GM13976 (cell line): ENCODE measurements at regions not wholly inside any gene's neighbourhood (a gene's known extent, or its start where the extent isn't known, plus 50 kb on each side); places are given as distances from the start of the nearest gene placed in this dataset.

Source experiments
- DNase-seq: peaks from one replicate; pipeline ENCODE4 v3.0.0; 2012; ENCODE audit warnings: low spot score
- in situ Hi-C: fragments of 300-500 bp; cut with MboI; formaldehyde crosslinking; loops from one replicate; pipeline ENCODE4 v1.12.0; 2022; ENCODE audit warnings: low sequenced_read_pairs, mixed read lengths, inconsistent platforms; ENCODE audit not compliant: unreplicated experiment
- TF ChIP-seq, protein P1 (sequence below): IDR thresholded peaks from 2 replicates; pipeline ENCODE4 v1.5.1; 2012; ENCODE audit warnings: borderline replicate concordance, mild to moderate bottlenecking; ENCODE audit not compliant: insufficient read depth; ENCODE audit errors: extremely low read depth, missing control alignments, control extremely low read depth

DNA sequence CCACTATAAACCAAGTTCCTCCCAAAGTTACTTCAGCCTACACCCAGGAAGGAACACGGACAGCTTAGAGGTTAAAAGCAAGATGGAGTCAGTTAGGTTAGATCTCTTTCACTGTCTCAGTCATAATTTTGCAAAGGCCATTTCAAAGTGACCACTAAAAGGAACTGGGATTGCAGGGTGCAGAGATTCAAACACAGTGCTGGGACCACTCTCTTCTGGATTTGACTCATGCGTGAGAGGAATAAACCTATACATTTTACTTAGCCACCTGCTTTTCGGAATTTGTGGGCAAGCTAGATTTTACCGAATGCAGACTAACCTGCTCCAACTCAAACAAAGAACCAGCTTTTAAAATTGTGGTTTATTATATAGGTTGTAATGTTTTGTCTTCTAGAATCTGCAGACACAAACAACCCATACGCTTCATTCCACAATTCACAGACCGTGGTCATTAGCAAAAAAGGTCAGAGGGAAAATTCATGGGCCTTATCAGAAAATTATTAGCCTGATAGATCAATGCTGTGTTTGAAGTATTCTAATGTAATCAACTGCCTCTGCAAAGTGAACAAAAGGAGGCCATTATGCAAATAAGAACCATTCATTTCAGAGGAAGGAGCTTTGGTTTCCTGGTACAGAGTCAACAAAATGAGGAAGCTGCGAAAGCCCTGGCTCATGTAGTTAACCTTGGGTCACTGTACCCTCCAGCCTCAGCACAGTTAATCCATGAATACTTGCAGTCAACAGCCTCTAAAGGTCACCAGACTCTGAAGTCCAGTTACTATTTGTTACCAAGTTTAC is 342.7 kb upstream of the KLF6 start:
- in situ Hi-C loops: no loop called here
- no peak for DNase-seq
- TF ChIP-seq, protein P1, sequence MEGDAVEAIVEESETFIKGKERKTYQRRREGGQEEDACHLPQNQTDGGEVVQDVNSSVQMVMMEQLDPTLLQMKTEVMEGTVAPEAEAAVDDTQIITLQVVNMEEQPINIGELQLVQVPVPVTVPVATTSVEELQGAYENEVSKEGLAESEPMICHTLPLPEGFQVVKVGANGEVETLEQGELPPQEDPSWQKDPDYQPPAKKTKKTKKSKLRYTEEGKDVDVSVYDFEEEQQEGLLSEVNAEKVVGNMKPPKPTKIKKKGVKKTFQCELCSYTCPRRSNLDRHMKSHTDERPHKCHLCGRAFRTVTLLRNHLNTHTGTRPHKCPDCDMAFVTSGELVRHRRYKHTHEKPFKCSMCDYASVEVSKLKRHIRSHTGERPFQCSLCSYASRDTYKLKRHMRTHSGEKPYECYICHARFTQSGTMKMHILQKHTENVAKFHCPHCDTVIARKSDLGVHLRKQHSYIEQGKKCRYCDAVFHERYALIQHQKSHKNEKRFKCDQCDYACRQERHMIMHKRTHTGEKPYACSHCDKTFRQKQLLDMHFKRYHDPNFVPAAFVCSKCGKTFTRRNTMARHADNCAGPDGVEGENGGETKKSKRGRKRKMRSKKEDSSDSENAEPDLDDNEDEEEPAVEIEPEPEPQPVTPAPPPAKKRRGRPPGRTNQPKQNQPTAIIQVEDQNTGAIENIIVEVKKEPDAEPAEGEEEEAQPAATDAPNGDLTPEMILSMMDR: no peak

DNA sequence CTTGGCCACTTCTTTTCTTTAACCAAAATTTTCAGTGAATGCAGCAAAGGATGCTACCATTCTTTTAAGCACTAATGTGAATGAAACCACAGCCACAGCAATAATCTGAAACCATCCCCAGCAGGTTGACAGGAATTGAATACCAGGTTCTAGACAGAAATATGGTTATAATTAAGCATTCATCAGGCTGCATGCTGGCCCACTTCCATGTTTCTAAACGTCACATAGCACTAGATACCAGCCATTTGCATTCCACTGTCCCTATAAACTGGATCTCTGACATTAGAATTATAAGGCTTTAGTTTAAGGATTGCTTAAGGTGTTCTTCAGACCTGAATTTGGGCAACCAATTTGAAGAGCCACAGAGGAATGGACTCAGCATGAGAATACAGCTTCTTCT is 340.8 kb upstream of the KLF6 start:
- TF ChIP-seq, protein P1: no peak
- in situ Hi-C loops: no loop called here
- no peak for DNase-seq

DNA sequence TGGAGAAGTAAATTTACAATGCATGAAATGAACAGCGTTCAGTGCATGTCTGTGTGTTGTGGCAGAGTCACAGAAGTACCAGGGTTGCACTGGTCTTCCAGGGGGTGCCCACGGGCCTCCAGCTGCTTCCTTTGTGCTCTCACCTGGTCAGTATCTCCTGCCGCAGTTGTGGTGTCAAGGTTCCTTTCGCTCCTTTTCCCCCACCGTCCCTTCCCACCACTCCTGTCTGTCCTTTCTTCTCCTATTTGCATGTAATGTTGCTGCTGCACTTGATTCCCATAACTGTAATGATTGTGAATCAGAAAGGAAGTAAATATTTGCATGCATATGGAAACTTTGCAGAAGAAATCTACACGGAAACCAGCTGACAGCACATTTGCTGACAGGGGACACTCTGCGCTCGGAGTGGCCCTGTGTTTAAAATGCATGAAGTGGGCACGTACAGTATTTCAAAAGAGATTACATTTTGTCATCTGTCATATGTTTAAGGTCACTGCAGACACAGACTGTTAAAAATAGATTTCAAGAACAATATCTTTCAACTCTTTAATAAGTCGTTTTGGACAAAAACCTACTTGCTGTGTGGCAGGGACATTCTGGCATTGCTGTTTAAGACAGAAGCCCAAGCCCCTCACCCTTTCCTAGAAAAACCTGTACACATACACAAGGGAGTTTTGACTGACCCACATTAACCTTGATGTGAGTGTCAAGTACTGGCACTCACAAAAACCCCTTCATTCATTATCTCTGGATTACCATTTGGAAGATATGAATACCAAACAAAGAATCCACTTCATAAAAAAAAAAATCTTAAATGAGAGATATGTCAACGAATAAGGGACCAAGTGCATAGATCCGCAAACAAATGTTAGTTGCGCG is 336.7 kb upstream of the KLF6 start:
- no peak for DNase-seq
- in situ Hi-C loops: no loop called here
- TF ChIP-seq, protein P1: no peak

DNA sequence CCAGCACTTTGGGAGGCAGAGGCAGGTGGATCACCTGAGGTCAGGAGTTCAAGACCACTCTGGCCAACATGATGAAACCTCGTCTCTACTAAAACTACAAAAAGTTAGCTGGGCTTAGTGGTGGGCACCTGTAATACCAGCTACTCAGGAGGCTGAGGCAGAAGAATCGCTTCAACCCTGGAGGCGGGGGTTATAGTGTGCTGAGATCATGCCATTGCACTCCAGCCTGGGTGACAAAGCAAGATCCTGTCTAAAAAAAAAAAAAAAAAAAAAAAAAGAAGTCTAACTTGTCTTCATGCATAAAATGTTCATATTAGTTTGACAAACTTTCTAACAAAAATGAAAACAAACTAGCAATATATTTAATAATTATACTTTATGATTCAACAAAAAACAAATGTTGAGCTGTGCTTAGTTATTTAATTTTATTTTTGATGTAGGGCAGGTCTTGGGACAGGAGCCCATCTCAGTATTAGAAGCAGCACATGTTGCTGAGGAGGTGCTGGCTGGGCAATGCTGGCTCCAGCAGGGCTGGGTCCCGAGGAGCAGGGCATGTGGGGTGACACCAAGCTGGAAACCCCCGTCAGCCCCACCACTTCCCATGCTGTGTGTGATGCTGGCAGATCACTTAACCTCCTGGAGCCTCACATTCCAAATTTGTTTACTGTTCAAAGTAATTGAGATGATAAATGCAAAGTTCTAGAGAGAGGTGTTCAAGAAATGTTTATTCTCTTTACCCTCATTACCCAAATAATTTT is 335.3 kb upstream of the KLF6 start:
- in situ Hi-C loops: no loop called here
- DNase-seq: no peak
- TF ChIP-seq, protein P1: no peak

DNA sequence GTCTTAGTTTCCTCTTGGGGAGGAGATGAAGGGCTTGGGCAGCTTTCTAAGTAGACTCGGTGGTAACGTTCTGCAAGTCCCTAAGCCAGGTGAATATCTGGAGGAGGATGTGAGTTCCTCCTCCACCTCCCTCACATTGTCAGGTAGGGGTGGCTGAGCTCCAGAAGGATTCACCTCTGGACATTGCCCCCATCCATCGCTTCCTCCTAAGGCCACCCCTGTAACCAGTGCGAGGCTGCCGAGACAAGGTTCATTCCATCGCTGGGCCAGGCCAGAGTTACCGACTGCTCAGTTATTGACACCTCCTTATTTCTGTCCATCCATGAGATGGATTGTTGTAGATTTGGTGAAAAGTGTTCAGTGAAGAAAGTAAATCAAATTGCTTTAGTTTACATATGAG is 334.1 kb upstream of the KLF6 start:
- no peak for DNase-seq
- in situ Hi-C loops: no loop called here
- TF ChIP-seq, protein P1: no peak

DNA sequence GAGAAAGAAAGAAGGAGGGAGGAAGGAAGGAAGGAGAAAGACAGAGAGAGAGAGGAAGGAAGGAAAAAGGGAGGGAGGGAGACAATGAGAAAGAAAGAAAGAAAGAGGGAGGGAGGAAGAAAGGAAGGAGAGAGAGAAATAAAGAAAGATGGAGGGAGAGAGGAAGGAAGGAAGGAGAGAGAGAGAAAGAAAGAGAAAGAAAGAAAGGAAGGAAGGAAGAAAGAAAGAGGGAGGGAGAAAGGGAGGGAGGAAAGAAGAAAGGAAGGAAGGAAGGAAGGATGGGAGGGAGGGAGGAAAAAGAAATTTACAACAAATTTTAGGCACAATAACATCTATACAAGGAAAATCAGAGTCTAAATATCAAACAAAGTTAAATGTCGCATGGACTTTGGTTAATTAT is 332.6 kb upstream of the KLF6 start:
- TF ChIP-seq, protein P1: no peak
- no peak for DNase-seq
- in situ Hi-C loops: no loop called here
